GM12872 (cell line): ENCODE measurements at regions not wholly inside any gene's neighbourhood (a gene's known extent, or its start where the extent isn't known, plus 50 kb on each side); places are given as distances from the start of the nearest gene placed in this dataset.

Experiments
- TF ChIP-seq, protein P1 (sequence below): IDR thresholded peaks from 3 replicates; pipeline ENCODE4 v1.5.1; 2011; ENCODE audit warnings: low read depth, mild to moderate bottlenecking, low read length, moderate library complexity; ENCODE audit not compliant: insufficient read depth

DNA sequence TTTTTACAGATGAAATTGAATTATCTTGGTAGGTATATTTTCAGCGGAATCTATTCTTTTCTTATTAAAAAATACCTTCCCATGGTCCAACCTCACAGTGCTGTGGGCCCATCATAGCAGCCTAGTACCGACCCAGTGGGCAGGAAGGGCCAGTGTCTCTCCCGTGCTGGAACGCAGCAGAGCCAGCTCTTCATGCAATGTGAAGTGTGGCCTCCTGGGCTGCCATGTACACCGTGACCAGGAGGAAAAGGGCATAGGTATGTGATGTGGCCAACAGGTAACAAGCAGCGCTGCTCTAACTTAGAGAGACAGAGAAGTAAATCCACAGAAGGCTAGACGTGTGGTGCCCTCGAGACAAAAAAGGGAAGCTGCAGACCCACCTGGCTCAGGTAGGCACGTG lies 221.1 kb upstream of the SALL3 start:
- TF ChIP-seq, protein P1, sequence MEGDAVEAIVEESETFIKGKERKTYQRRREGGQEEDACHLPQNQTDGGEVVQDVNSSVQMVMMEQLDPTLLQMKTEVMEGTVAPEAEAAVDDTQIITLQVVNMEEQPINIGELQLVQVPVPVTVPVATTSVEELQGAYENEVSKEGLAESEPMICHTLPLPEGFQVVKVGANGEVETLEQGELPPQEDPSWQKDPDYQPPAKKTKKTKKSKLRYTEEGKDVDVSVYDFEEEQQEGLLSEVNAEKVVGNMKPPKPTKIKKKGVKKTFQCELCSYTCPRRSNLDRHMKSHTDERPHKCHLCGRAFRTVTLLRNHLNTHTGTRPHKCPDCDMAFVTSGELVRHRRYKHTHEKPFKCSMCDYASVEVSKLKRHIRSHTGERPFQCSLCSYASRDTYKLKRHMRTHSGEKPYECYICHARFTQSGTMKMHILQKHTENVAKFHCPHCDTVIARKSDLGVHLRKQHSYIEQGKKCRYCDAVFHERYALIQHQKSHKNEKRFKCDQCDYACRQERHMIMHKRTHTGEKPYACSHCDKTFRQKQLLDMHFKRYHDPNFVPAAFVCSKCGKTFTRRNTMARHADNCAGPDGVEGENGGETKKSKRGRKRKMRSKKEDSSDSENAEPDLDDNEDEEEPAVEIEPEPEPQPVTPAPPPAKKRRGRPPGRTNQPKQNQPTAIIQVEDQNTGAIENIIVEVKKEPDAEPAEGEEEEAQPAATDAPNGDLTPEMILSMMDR: no peak

DNA sequence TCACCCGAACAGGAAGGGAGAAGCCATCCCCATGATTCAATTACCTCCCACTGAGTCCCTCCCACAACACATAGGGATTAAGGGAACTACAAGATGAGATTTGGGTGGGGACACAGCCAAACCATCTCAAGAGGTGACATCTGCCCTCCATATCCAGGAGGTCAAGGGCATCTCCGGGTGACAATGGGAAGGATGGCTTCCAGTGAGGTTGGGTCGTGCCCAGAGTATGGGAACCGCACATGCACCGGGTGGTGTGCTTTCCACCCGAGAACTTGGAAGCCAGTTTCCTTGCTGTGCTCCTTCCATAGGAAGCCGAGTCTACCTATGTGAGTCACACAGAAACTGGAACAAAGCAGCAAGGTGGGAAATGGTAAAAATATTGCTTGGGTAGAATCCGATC lies 216.9 kb upstream of the SALL3 start:
- TF ChIP-seq, protein P1: no peak

DNA sequence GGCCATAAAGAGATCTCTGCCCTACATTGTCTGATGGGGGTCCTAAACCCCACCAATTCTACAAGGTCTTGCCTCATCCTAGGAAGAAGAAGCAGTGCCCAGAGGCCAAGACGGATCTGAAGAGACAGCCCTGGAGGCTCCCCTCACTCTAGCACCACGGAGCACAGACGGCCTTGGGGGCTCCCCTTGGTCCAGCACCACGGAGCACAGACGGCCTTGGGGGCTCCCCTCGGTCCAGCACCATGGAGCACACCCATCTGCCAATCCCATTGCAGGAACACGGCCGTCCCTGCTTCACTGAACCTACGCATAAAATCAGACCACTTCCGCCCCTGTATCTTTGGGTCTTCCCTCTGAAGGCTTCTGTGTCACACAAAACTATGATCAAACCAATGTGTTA lies 215.1 kb upstream of the SALL3 start:
- TF ChIP-seq, protein P1: no peak

DNA sequence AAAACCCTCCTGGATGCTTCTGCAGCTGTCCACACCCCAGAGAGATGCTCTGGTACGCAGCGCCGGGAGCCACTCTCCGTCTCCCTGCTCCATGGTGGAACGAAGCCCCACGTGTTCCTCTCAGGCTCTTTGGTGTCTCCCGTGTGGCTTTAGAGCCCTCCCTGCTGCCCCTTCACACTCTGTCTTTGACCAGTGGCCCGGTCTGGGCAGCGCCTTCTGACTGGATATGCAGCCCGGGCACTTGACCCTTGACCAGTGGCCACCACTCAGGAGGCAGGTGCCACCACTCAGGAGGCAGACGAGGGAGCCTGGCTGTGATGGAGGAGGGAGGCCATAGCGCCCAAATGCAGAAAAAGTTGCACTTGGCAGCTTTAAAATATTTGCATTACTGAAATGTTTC lies 214.5 kb upstream of the SALL3 start:
- TF ChIP-seq, protein P1: no peak

DNA sequence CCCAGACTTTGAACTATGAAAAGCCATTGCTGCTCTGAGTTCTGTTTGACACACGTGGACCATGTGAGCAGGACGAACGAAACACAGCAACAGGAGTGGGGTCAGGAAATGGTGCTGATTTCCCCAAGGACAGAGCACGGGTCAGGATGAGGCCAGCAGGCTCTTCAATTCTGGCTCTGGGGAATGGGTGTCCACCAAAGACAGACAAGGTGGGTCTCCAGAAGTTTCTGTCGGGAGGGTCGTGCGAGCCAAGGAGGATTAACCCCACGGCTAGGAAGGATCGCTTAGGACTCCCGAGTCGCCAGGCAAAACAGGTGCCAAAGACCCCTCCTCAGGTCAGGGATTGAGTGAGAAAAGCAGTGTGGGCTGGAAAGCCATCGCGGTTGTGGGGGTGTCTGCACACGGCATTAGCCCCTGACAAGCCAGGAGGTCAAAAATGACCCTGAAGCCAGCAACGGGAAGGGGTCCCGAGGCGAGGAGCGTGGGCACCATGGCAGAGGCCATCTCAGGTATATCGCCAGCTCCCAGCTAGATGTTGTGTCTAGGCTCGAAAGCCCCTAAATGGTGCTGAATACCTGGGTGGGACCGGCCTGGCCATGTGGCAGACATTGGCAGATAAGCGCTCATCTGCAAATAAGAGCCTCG lies 213.9 kb upstream of the SALL3 start:
- TF ChIP-seq, protein P1: no peak

DNA sequence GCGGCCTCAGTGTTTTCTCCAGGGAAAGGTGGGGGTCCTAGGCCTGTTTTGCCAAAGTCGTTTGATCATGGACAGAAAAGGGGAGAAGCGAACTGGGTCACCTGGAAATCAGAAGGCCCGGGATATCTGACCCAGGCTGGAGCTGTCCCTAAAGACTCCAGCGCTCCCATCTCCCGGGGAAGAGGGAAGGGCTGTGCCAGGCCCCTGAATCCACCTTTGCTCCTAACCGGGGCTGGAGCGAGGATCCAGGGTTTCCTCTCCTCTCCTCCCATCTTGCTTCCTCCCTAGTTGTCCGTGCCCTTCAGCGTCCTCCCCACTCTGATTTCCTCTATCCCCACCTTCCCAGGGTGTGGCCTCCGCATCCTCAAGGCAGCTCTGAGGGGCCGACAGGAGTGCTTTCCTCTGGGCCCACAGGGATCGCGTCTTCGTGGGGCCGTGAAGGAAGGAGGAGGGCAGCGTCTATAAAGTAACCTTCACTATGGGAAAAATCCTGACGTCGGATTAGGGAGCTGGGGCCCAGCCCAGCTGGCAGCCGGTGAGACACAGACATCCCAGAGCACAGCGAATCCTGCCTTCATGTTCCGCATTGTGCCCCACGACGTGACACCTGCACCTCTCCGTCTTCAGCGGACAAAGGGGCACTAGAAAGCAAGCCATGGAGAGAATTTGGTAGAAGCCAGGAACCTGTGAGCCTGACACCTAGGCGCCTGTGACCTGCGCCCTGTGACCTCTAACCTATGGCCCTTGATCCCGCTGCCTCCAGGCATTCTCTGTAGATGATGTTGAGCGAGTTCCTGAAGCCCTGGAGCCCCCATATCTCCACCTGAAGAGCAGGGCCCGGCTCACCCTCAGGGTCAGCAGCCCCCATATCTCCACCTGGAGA lies 212.7 kb upstream of the SALL3 start:
- TF ChIP-seq, protein P1: no peak

DNA sequence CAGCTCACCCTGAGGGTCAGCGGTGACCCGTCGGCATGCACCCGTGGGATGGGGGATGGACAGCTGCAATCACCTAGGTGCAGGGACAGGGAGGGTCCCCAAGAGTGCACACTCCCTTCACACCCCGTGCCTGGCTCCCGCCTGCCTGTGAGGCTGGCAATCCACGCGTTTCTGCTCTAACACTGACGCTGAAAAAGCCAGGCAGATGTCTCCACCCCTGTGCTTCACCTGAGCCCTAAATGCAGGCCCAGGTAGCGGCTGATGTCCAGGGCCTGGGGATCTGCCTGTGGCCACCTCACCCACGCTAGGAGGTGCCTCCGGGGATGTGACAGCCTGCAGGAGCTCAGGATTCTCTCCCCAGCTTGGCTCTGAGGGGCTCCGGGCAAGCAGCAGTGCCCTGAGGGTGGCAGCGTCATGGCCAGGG lies 212.0 kb upstream of the SALL3 start:
- TF ChIP-seq, protein P1: no peak
